Upper lobe of left lung (tissue), 4 donors: ENCODE measurements at regions not wholly inside any gene's neighbourhood (a gene's known extent, or its start where the extent isn't known, plus 50 kb on each side); places are given as distances from the start of the nearest gene placed in this dataset.

Experiments
- POLR2A ChIP-seq, 4 donors: fragments of 450-650 bp; IDR thresholded peaks; one replicate each; pipeline ENCODE4 v1.5.1; 2016 to 2017; ENCODE audit warnings: antibody characterized with exemption in 4 of 4, mild to moderate bottlenecking in 2 of 4
- TF ChIP-seq, protein P1 (sequence below), 6 experiments: fragments of 450-650 bp in 4 of 6; fragments of 200-600 bp in 2 of 6; sonication (generic) in 2 of 6; IDR thresholded peaks; one replicate each; pipeline ENCODE4 v1.5.1; 2016 to 2019; ENCODE audit warnings: antibody characterized with exemption in 6 of 6

DNA sequence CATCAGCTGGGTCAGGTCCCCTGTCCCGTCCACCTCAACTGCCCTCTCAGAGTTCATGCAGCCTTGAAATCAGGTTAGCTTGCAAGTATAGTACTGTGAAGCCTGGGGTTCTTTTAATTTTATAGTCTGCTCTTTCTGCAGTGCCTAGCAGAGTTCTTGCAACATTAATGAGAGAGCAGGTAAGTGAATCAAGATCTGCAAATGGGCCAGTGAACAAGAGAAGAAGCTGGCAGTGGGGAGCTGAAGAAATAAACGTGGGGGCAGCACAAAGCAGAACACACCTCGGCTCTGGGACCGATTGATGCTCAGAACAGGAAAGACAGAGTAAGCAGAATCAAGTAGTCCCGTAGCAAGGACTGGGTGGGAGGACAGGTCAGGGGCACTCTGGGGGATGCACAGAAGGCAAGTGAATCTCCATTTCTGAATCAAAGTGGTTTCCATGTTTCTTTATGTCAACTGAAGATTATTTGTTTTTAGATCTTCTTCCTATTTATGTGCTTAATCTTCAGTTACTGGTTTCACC, 675.5 kb downstream of the RNF144A start:
- TF ChIP-seq, protein P1, sequence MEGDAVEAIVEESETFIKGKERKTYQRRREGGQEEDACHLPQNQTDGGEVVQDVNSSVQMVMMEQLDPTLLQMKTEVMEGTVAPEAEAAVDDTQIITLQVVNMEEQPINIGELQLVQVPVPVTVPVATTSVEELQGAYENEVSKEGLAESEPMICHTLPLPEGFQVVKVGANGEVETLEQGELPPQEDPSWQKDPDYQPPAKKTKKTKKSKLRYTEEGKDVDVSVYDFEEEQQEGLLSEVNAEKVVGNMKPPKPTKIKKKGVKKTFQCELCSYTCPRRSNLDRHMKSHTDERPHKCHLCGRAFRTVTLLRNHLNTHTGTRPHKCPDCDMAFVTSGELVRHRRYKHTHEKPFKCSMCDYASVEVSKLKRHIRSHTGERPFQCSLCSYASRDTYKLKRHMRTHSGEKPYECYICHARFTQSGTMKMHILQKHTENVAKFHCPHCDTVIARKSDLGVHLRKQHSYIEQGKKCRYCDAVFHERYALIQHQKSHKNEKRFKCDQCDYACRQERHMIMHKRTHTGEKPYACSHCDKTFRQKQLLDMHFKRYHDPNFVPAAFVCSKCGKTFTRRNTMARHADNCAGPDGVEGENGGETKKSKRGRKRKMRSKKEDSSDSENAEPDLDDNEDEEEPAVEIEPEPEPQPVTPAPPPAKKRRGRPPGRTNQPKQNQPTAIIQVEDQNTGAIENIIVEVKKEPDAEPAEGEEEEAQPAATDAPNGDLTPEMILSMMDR (IDR thresholded peaks at IDR 0.05) = no peak
- TF ChIP-seq POLR2A (IDR thresholded peaks at IDR 0.05) = no peak
